Kidney epithelial cell (primary cell): ENCODE measurements at regions not wholly inside any gene's neighbourhood (a gene's known extent, or its start where the extent isn't known, plus 50 kb on each side); places are given as distances from the start of the nearest gene placed in this dataset.

Experiments
- DNase-seq: peaks from one replicate; pipeline ENCODE4 v3.0.0-alpha.2; 2010; ENCODE audit warnings: low read depth
- H3K27me3 ChIP-seq: 2 replicates; pipeline ENCODE4 v1.6.0; 2011; ENCODE audit warnings: low read length; ENCODE audit not compliant: control insufficient read depth, insufficient read depth
- H3K36me3 ChIP-seq: 2 replicates; pipeline ENCODE4 v1.5.1; 2011; ENCODE audit warnings: low read length; ENCODE audit not compliant: control insufficient read depth, insufficient read depth
- H3K4me3 ChIP-seq: 2 replicates; pipeline ENCODE4 v1.5.1; 2011; ENCODE audit warnings: low read depth, mild to moderate bottlenecking, control low read depth, low read length
- CTCF ChIP-seq: IDR thresholded peaks from 2 replicates; pipeline ENCODE4 v1.5.1; 2011; ENCODE audit warnings: mild to moderate bottlenecking, moderate library complexity, low read length, control low read depth, inconsistent platforms; ENCODE audit not compliant: insufficient read depth, poor library complexity, severe bottlenecking

GRCh38 chr10:7100032-7100702 is 310.7 kb downstream of the SFMBT2 start:
- H3K36me3 ChIP-seq = no peaks in the 10 kb centered on the region
- no peaks in the 10 kb centered on the region for H3K27me3 ChIP-seq
- no peak for TF ChIP-seq CTCF
- DNase-seq = no peak
- H3K4me3 ChIP-seq = no peak overlapping the region

GRCh38 chr10:7098160-7098762 is 312.6 kb downstream of the SFMBT2 start:
- Histone ChIP-seq H3K27me3 (no peaks in the 10 kb centered on the region), H3K4me3 (no peak overlapping the region), H3K36me3 (no peaks in the 10 kb centered on the region)
- no peak for DNase-seq
- no peak for TF ChIP-seq CTCF

- Histone ChIP-seq H3K4me3 (no peak overlapping the region), H3K27me3 (no peaks in the 10 kb centered on the region), H3K36me3 (no peaks in the 10 kb centered on the region)
- DNase-seq = no peak
- no peak for TF ChIP-seq CTCF
These were observed 316.1 kb downstream of the SFMBT2 start for GRCh38 chr10:7094781-7095180.

DNA sequence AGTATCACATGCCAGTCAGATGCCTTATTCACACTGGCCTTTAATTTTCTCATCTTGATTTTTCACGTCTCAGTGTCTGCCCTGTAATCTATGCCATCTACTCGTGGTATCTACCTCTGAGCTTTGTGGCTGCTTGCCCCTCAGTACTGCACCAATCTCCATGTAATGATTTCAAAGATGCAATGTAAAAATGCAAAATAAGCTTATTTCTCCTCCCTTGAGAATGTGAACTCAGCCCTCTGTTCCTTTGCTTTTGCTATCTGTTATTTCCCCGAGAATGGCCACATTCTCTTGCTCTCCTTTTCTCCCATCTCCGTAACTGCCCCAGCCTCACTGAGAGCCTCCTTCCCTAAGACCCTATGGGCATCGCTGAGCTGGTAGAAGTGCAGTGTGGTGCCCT is 317.5 kb downstream of the SFMBT2 start:
- TF ChIP-seq CTCF = no peak
- H3K27me3 ChIP-seq = no peaks in the 10 kb centered on the region
- no peaks in the 10 kb centered on the region for H3K36me3 ChIP-seq
- no peak for DNase-seq
- no peak overlapping the region for H3K4me3 ChIP-seq

DNA sequence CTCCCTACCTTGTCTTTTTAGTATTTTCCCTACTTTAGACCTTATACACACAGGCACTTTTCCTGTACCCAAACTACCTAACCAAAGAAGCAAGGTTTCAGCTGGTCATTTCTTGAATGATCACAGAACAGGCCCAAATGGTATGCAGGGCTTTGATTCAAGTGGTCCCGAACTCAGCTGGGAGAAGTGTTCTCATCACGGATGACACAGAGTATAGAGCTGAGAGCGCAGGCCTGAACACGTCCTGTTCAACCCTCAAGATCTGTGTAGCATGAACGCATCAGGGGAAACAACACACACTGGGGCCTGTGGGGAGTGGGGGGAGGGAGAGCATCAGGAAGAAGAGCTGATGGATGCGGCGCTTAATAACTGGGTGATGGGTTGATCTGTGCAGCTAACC is 318.2 kb downstream of the SFMBT2 start:
- no peak overlapping the region for H3K4me3 ChIP-seq
- H3K27me3 ChIP-seq = no peaks in the 10 kb centered on the region
- no peaks in the 10 kb centered on the region for H3K36me3 ChIP-seq
- TF ChIP-seq CTCF = no peak
- no peak for DNase-seq

DNA sequence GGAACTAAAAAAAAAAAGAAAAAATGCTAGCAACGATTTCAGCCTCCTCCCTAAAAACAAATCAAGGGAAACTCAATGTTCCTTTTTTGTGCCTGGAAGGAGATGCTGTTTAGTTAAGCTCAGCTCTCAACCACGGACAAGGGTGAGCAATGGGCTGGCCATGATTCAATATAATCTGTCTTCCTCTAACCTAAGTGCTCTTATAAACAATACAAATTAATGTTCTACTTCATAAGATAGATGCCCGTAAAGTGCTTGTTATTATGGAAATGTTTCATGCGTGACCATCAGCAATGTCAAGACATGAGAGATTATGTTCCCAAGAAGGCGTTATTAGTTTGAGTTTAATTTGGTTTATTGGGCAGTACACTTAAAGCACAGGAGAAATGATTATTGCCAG is 320.3 kb downstream of the SFMBT2 start:
- DNase-seq = no peak
- no peak for TF ChIP-seq CTCF
- Histone ChIP-seq H3K27me3 (no peaks in the 10 kb centered on the region), H3K4me3 (no peak overlapping the region), H3K36me3 (no peaks in the 10 kb centered on the region)
